ENCODE measurements at regions not wholly inside any gene's neighbourhood (a gene's known extent, or its start where the extent isn't known, plus 50 kb on each side); places are given as distances from the start of the nearest gene placed in this dataset.
"Not testable (repeated sequence)": the region's sequence is repeated elsewhere in the genome, so short reads cannot be mapped to it uniquely, and the experiment has no call there.

- peak; percentile 27 for DNase-seq (ENCODE audit: low read depth)
Measured at GRCh38 chrX:28189011-28189410, 207.8 kb upstream of the DCAF8L1 start.

- no peak for DNase-seq (ENCODE audit: low read depth)
Measured at GRCh38 chrX:28188526-28188925, 207.3 kb upstream of the DCAF8L1 start.

GRCh38 chrX:28180096-28180495 lies 198.8 kb upstream of the DCAF8L1 start:
- no peak for DNase-seq (ENCODE audit: low read depth)

- DNase-seq (ENCODE audit: low read depth) = no peak
Measured at GRCh38 chrX:28178206-28178605, 197.0 kb upstream of the DCAF8L1 start.

- DNase-seq (ENCODE audit: low read depth) = no peak
Measured at GRCh38 chrX:28177202-28177601, 196.0 kb upstream of the DCAF8L1 start.

GRCh38 chrX:28170713-28171112 lies 189.5 kb upstream of the DCAF8L1 start:
- no peak for DNase-seq (ENCODE audit: low read depth)

- no peak for DNase-seq (ENCODE audit: low read depth)
Measured at GRCh38 chrX:28158019-28158777, 176.9 kb upstream of the DCAF8L1 start.

GRCh38 chrX:28152263-28152662 lies 171.0 kb upstream of the DCAF8L1 start:
- DNase-seq (ENCODE audit: low read depth) = not testable (repeated sequence)

GRCh38 chrX:28135378-28136047 lies 154.3 kb upstream of the DCAF8L1 start:
- DNase-seq (ENCODE audit: low read depth) = peak; percentile 53

- DNase-seq (ENCODE audit: low read depth) = no peak
Measured at GRCh38 chrX:28133763-28134162, 152.5 kb upstream of the DCAF8L1 start.

GRCh38 chrX:28127662-28128061 lies 146.4 kb upstream of the DCAF8L1 start:
- no peak for DNase-seq (ENCODE audit: low read depth)

- DNase-seq (ENCODE audit: low read depth) = no peak
Measured at GRCh38 chrX:28126886-28127285, 145.6 kb upstream of the DCAF8L1 start.

GRCh38 chrX:28124416-28124815 lies 143.2 kb upstream of the DCAF8L1 start:
- peak; percentile 0 for DNase-seq (ENCODE audit: low read depth)

- DNase-seq (ENCODE audit: low read depth) = not testable (repeated sequence)
Measured at GRCh38 chrX:28120580-28121245, 139.5 kb upstream of the DCAF8L1 start.

GRCh38 chrX:28120072-28120471 lies 138.8 kb upstream of the DCAF8L1 start:
- DNase-seq (ENCODE audit: low read depth) = no peak

- DNase-seq (ENCODE audit: low read depth) = no peak
Measured at GRCh38 chrX:28108186-28108945, 127.1 kb upstream of the DCAF8L1 start.

- no peak for DNase-seq (ENCODE audit: low read depth)
Measured at GRCh38 chrX:28099166-28099565, 117.9 kb upstream of the DCAF8L1 start.

- DNase-seq (ENCODE audit: low read depth) = no peak
Measured at GRCh38 chrX:28085653-28086052, 104.4 kb upstream of the DCAF8L1 start.

GRCh38 chrX:28058901-28059300 lies 77.7 kb upstream of the DCAF8L1 start:
- no peak for DNase-seq (ENCODE audit: low read depth)

- DNase-seq (ENCODE audit: low read depth) = no peak
Measured at GRCh38 chrX:28042826-28043564, 61.7 kb upstream of the DCAF8L1 start.

- no peak for DNase-seq (ENCODE audit: low read depth)
Measured at GRCh38 chrX:28042260-28042659, 61.0 kb upstream of the DCAF8L1 start.

- no peak for DNase-seq (ENCODE audit: low read depth)
Measured at GRCh38 chrX:28039258-28039657, 58.0 kb upstream of the DCAF8L1 start.
